SHP77 (cell line): ENCODE measurements at regions not wholly inside any gene's neighbourhood (a gene's known extent, or its start where the extent isn't known, plus 50 kb on each side); places are given as distances from the start of the nearest gene placed in this dataset.
"Not testable (repeated sequence)": the region's sequence is repeated elsewhere in the genome, so short reads cannot be mapped to it uniquely, and the experiment has no call there.

ENCODE experiments used
- DNase-seq, 2 experiments: peaks; one replicate each; lab custom pipeline; 2025; lab: John Stamatoyannopoulos, UW

DNA sequence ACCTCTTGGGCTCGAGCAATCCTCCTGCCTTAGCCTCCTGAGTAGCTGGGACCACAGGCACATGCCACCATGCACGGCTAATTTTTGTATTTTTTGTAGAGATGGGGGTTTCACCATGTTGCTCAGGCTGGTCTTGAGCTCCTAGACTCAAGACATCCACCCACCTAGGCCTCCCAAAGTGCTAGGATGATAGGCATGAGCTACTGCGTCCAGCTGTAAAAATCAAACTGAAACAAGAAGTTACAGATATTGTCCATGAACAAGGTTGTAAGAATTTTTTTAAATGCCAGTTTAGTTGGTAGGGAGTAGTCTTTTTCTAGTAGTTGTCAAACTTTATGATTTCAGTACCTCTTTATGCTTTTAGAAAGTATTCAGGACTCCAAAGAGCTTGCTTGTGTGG lies 424.4 kb upstream of the PMFBP1 start:
- DNase-seq = no peak

- DNase-seq = no peak
These were observed 418.4 kb upstream of the PMFBP1 start for GRCh38 chr16:72590151-72590937.

- no peak for DNase-seq
These were observed 416.6 kb upstream of the PMFBP1 start for GRCh38 chr16:72588551-72588950.

DNA sequence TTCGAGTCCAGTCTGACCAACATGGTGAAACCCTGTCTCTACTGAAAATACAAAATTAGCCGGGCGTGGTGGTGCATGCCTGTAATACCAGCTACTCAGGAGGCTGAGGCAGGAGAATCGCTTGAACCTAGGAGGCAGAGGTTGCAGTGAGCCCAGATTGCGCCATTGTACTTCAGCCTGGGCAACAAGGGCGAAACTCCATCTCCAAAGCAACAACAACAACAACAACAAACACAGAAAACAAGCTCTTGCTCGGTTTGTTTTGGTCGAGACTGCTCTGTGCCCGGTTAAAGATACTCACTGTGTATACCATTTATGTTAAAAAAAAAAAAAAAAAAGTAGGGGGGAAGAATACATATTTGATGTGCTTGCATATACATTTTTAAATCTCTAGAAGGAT lies 406.1 kb upstream of the PMFBP1 start:
- not testable (repeated sequence) for DNase-seq

DNA sequence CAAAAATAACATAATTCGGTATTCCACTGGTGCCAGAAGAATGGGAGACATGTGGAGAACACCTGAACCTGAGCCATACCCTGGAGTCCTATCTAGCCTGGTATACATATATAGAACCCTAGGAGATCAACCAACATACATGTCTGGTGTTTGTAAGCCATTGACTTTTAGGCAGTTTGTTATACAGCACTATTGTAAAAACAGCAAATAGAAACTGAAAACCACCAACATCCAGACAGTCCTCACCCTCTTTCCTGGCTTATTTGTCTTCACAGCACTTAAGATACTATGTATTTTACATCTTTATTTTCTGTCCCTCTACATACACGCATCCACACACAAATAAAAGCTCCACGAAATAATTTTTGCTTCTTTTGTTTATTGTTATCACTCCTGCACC lies 404.2 kb upstream of the PMFBP1 start:
- DNase-seq = no peak

DNA sequence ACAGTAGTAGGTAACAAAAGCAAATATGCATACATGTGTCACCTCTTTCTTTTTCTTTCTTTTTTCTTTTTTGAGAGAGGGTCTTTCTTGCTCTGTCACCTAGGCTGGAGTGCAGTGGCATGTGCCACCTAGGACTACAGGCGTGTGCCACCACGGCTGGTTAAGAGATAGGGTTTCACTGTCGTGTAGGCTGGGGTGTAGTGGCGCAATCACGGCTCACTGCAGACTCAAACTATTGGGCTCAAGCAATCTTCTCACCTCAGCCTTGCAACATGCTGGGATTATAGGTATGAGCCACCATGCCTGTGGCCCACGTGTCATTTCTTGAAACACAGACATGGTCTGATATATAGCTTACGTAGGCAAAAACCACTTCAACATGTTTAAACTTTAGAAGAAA lies 397.7 kb upstream of the PMFBP1 start:
- no peak for DNase-seq

GRCh38 chr16:72568502-72568901 lies 396.5 kb upstream of the PMFBP1 start:
- DNase-seq = no peak

DNA sequence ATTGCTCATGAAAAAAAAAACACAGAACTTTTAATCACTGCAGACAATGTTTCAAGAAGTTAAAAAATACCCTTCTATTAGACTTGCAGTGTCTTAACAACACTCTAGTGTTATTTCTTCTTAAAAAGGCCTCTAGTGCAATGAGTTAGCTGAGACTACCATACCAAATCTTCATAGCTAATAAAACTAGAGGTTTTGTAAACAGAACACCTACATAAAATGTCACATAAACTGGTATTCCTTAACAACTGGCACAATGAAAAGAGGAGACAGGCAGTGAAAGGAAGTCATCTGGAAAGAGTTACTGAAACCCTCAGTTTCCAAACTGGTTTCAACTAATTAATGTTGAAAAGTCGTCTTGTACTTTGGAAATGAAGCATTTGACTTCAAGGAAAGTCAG lies 394.2 kb upstream of the PMFBP1 start:
- no peak for DNase-seq

DNA sequence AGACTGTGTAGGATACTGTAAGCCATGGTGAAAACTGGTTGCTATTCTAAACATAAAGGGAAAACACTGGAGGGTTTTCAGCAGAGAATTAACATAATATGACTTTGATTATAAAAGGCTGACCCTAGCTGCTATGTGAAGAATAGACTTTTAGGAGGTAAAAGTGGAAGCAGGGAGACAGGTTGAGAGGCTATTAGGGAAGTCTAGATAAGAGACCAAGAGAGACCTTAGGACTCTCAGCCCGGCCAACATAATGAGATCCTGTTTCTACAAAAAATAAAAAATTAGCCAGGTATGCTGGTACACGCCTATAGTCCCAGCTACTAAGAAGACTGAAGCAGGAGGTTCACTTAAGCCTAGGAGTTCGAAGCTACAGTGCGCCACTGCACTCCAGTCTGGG lies 393.2 kb upstream of the PMFBP1 start:
- no peak for DNase-seq

- no peak for DNase-seq
These were observed 388.7 kb upstream of the PMFBP1 start for GRCh38 chr16:72560617-72561016.

- no peak for DNase-seq
These were observed 386.5 kb upstream of the PMFBP1 start for GRCh38 chr16:72558501-72558900.

GRCh38 chr16:72554935-72555334 lies 383.0 kb upstream of the PMFBP1 start:
- DNase-seq = no peak

- no peak for DNase-seq
These were observed 380.7 kb upstream of the PMFBP1 start for GRCh38 chr16:72552654-72553053.

DNA sequence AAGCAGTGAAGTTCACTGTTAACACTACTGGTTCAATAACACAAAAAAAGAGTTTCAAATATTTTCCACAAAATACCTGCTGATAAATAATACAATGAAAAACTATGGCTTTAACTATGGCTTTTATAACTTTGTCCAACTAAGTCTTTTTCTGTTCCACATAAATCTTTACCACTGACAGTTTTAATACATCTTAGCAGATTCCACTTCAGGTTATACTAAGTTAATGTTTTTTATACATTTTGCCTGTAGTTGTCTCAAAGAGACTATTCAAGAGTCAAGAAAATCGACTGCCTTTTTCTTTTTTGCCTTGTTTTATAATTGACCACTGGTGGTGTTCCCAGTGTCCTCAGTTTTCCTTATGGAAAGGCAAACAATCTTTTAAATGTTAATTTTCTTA lies 379.7 kb upstream of the PMFBP1 start:
- no peak for DNase-seq

- no peak for DNase-seq
These were observed 377.9 kb upstream of the PMFBP1 start for GRCh38 chr16:72549878-72550277.

GRCh38 chr16:72542102-72542501 lies 370.1 kb upstream of the PMFBP1 start:
- no peak for DNase-seq

- DNase-seq = no peak
These were observed 365.7 kb upstream of the PMFBP1 start for GRCh38 chr16:72537664-72538063.

- DNase-seq = no peak
These were observed 364.9 kb upstream of the PMFBP1 start for GRCh38 chr16:72536723-72537435.

GRCh38 chr16:72532906-72533410 lies 361.0 kb upstream of the PMFBP1 start:
- DNase-seq = no peak

DNA sequence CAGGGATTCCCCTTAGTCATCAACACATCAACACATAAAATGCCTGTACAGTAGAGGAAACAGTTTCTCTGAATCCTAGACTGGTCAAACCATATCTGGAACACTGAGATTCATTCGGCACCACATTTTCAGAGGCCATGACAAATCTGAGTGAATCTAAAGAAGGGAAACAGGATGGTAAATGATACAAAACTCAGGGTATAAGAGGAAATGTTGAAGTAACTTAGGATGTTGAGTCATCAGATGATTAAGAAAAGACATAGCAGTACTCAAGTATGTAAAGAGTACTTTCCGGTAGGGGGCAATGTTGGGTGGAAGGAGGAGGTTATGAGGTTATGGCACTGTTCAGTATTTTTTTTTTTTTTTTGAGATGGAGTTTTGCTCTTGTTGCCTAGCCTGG lies 358.5 kb upstream of the PMFBP1 start:
- no peak for DNase-seq

- no peak for DNase-seq
These were observed 351.1 kb upstream of the PMFBP1 start for GRCh38 chr16:72523087-72523486.

DNA sequence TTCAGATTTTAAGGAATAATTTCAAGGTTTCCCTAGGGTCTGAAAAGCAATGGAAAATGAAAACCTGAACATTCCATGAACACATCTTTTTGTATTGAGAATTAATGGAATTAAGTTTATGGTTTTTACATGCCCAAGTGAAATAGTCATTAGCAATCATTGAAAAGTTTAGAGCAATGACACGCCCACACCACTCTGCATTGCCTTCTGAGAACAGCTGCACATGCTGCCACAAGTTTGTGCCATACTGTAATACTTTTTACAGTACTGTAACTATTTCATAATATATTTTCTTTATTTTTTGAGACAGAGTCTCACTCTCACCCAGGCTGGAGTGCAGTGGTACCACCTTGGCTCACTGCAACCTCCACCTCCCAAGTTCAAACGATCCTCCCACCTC lies 345.2 kb upstream of the PMFBP1 start:
- no peak for DNase-seq

- DNase-seq = no peak
These were observed 339.2 kb upstream of the PMFBP1 start for GRCh38 chr16:72511171-72511570.
